HG03039 (cell line): ENCODE measurements at regions not wholly inside any gene's neighbourhood (a gene's known extent, or its start where the extent isn't known, plus 50 kb on each side); places are given as distances from the start of the nearest gene placed in this dataset.

ENCODE experiments used
- ATAC-seq: cut with Tn5 transposase; IDR thresholded peaks from one replicate; pipeline ENCODE4 v1.9.1; 2021; ENCODE audit warnings: mild to moderate bottlenecking, moderate library complexity; ENCODE audit not compliant: unreplicated experiment

GRCh38 chr18:61989138-61989537 is 96.3 kb upstream of the RNF152 start:
- ATAC-seq, result no peak

GRCh38 chr18:61988100-61988499 is 95.3 kb upstream of the RNF152 start:
- no peak for ATAC-seq

GRCh38 chr18:61985681-61986080 is 92.9 kb upstream of the RNF152 start:
- no peak for ATAC-seq

GRCh38 chr18:61984349-61984748 is 91.5 kb upstream of the RNF152 start:
- no peak for ATAC-seq

GRCh38 chr18:61982475-61982874 is 89.7 kb upstream of the RNF152 start:
- no peak for ATAC-seq

GRCh38 chr18:61980355-61980754 is 87.5 kb upstream of the RNF152 start:
- no peak for ATAC-seq

- ATAC-seq, result no peak
These were observed 82.9 kb upstream of the RNF152 start for GRCh38 chr18:61975526-61976326.

GRCh38 chr18:61973273-61974115 is 80.7 kb upstream of the RNF152 start:
- no peak for ATAC-seq

- peak; percentile 86 for ATAC-seq
These were observed 79.8 kb upstream of the RNF152 start for GRCh38 chr18:61972389-61973264.

- no peak for ATAC-seq
These were observed 74.6 kb upstream of the RNF152 start for GRCh38 chr18:61967252-61967891.

GRCh38 chr18:61965311-61965710 is 72.5 kb upstream of the RNF152 start:
- no peak for ATAC-seq

- no peak for ATAC-seq
These were observed 71.8 kb upstream of the RNF152 start for GRCh38 chr18:61964616-61965015.

GRCh38 chr18:61963705-61964104 is 70.9 kb upstream of the RNF152 start:
- ATAC-seq, result no peak

GRCh38 chr18:61957801-61958516 is 65.2 kb upstream of the RNF152 start:
- no peak for ATAC-seq

- ATAC-seq, result no peak
These were observed 62.8 kb upstream of the RNF152 start for GRCh38 chr18:61955644-61956043.

- ATAC-seq, result no peak
These were observed 61.4 kb upstream of the RNF152 start for GRCh38 chr18:61954096-61954746.

- no peak for ATAC-seq
These were observed 60.8 kb upstream of the RNF152 start for GRCh38 chr18:61953641-61954040.

- no peak for ATAC-seq
These were observed 60.4 kb upstream of the RNF152 start for GRCh38 chr18:61953161-61953560.

- ATAC-seq, result no peak
These were observed 58.6 kb upstream of the RNF152 start for GRCh38 chr18:61951396-61951795.
